CD4-positive, alpha-beta T cell (primary cell): ENCODE measurements at regions not wholly inside any gene's neighbourhood (a gene's known extent, or its start where the extent isn't known, plus 50 kb on each side); places are given as distances from the start of the nearest gene placed in this dataset.

Experiments
- ATAC-seq: fragments of 200-7000 bp; cut with Tn5 transposase; one replicate; pipeline ENCODE4 v1.10.0; 2022; ENCODE audit warnings: mild to moderate bottlenecking; ENCODE audit not compliant: poor library complexity
- CTCF ChIA-PET: fragments of 350-600 bp; sonication (Branson Sonifier 250); formaldehyde crosslinking; loops from one replicate; lab custom pipeline; 2021; ENCODE audit warnings: antibody characterized with exemption, inconsistent platforms; lab: Charles Lee
- POLR2A ChIA-PET: fragments of 350-600 bp; sonication (Branson Sonifier 250); formaldehyde crosslinking; loops from one replicate; lab custom pipeline; 2021; ENCODE audit warnings: antibody characterized with exemption, inconsistent platforms; lab: Charles Lee
- DNase-seq, 14 experiments: peaks; one replicate each; pipeline ENCODE4 v3.0.0-alpha.2; 2013 to 2020; ENCODE audit warnings: mixed read lengths in 2 of 14
- H3K27ac ChIP-seq, 2 donors: one replicate each; pipeline versions ENCODE4 v1.5.1 to v1.7.0; 2013; ENCODE audit warnings: low read length in 2 of 2, low read depth in 1 of 2, mild to moderate bottlenecking in 1 of 2
- H3K27me3 ChIP-seq, 2 experiments: 1 replicate in 1 of 2; 2 replicates in 1 of 2; pipeline versions ENCODE4 v1.6.1 to v1.7.0; 2013; ENCODE audit warnings: low read length in 2 of 2, control low read depth in 1 of 2, mild to moderate bottlenecking in 1 of 2, moderate library complexity in 1 of 2; ENCODE audit not compliant: insufficient read depth in 2 of 2, control insufficient read depth in 1 of 2
- H3K36me3 ChIP-seq: one replicate; pipeline ENCODE4 v1.6.1; 2013; ENCODE audit warnings: low read length, control low read depth; ENCODE audit not compliant: insufficient read depth
- H3K4me1 ChIP-seq: one replicate; pipeline ENCODE4 v1.6.1; 2013; ENCODE audit warnings: low read length, control low read depth; ENCODE audit not compliant: insufficient read depth
- H3K4me3 ChIP-seq: one replicate; pipeline ENCODE4 v1.5.1; 2013; ENCODE audit warnings: mild to moderate bottlenecking, low read length, moderate library complexity
- H3K9me3 ChIP-seq, 2 experiments: 1 replicate in 1 of 2; 2 replicates in 1 of 2; pipeline versions ENCODE4 v1.6.1 to v1.7.0; 2013; ENCODE audit warnings: low read length in 2 of 2, mild to moderate bottlenecking in 2 of 2, control low read depth in 1 of 2, moderate library complexity in 1 of 2; ENCODE audit not compliant: control insufficient read depth in 1 of 2, insufficient read depth in 1 of 2
- H3K27ac Mint-ChIP-seq: one replicate; pipeline ENCODE4 v1.8.0; 2020; ENCODE audit warnings: mixed read lengths
- H3K27me3 Mint-ChIP-seq: one replicate; pipeline ENCODE4 v1.8.0; 2021; ENCODE audit warnings: mixed read lengths
- H3K36me3 Mint-ChIP-seq: one replicate; pipeline ENCODE4 v1.8.0; 2021; ENCODE audit warnings: low read depth, mixed read lengths
- H3K4me1 Mint-ChIP-seq: one replicate; pipeline ENCODE4 v1.8.0; 2021; ENCODE audit warnings: low read depth, mixed read lengths
- H3K4me3 Mint-ChIP-seq: one replicate; pipeline ENCODE4 v1.8.0; 2020; ENCODE audit warnings: mild to moderate bottlenecking, mixed read lengths
- H3K9me3 Mint-ChIP-seq: one replicate; pipeline ENCODE4 v1.8.0; 2020; ENCODE audit warnings: mixed read lengths
- intact Hi-C, 2 experiments: fragments of 100-400 bp; cut with DNase I in 1 of 2; cut with micrococcal nuclease in 1 of 2; formaldehyde crosslinking; loops; one replicate each; pipeline versions ENCODE4 v1.15.1 to v1.9.0; 2023 to 2025; cut with DNase I, micrococcal nuclease
- TF ChIP-seq, protein P1 (sequence below): fragments of 200-600 bp; IDR thresholded peaks from one replicate; pipeline ENCODE4 v1.8.0; 2022; ENCODE audit warnings: antibody characterized with exemption, mild to moderate bottlenecking

DNA sequence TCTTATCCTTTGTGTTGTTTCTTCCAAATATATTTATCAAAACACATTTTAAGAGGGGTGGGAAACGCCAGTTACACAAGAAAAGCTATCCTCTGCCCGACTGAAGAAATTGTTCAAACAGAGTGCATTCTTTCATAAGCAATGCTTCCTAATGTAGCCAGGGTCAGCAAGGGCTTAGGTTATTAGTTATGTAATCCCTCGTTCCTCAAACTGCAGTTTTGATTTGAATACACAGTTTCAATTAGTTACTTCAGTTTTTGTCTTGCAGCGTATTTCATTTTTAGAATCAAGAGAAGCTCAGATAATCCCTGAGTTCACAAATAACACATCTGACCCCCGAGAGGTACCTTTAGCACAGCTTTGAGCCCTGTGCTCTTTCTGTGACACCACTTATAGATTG, 141.7 kb upstream of the NRIP1 start:
- TF ChIP-seq, protein P1, sequence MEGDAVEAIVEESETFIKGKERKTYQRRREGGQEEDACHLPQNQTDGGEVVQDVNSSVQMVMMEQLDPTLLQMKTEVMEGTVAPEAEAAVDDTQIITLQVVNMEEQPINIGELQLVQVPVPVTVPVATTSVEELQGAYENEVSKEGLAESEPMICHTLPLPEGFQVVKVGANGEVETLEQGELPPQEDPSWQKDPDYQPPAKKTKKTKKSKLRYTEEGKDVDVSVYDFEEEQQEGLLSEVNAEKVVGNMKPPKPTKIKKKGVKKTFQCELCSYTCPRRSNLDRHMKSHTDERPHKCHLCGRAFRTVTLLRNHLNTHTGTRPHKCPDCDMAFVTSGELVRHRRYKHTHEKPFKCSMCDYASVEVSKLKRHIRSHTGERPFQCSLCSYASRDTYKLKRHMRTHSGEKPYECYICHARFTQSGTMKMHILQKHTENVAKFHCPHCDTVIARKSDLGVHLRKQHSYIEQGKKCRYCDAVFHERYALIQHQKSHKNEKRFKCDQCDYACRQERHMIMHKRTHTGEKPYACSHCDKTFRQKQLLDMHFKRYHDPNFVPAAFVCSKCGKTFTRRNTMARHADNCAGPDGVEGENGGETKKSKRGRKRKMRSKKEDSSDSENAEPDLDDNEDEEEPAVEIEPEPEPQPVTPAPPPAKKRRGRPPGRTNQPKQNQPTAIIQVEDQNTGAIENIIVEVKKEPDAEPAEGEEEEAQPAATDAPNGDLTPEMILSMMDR: no peak

DNA sequence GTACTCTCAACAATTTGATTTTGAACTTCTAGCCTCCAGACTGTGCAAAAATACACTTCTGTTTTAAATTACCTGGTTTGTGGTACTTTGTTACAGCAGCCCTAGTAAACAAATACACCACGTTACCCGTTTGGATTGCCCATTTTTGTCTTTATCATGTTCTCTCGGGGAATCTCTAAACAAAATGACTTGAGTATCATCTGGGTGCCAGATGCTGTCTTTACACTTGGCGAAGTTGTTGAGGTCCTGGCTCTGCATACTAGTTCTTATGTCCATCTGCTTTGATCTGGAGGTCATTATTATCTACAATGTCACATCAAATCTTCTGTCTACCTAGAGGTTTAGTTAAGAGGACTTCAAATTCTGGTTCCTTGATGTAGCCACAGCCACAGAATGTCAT, 142.4 kb upstream of the NRIP1 start:
- ChIA-PET CTCF (no interaction called here), POLR2A (no interaction called here)
- TF ChIP-seq, protein P1: no peak
- Mint-ChIP-seq H3K4me1 (no peaks in the 10 kb centered on the region), H3K9me3 (no peaks in the 10 kb centered on the region), H3K27me3 (peaks cover 10% of the 10 kb centered on the region), H3K4me3 (no peak overlapping the region), H3K27ac (no peak overlapping the region), H3K36me3 (no peaks in the 10 kb centered on the region)
- Histone ChIP-seq H3K27ac (no peak overlapping the region), H3K36me3 (no peaks in the 10 kb centered on the region), H3K4me1 (peaks cover 3% of the 10 kb centered on the region), H3K27me3 (no peaks in the 10 kb centered on the region), H3K4me3 (no peak overlapping the region), H3K9me3 (no peaks in the 10 kb centered on the region)
- DNase-seq (no peak), ATAC-seq (no peak)
- intact Hi-C loops: no loop called here

More for the DNA sequence above, 141.7 kb upstream of the NRIP1 start:
- Histone ChIP-seq H3K4me1 (peaks cover 3% of the 10 kb centered on the region), H3K27ac (no peak overlapping the region), H3K27me3 (no peaks in the 10 kb centered on the region), H3K36me3 (no peaks in the 10 kb centered on the region), H3K9me3 (no peaks in the 10 kb centered on the region), H3K4me3 (no peak overlapping the region)
- ChIA-PET CTCF (no interaction called here), POLR2A (no interaction called here)
- no peaks in the 10 kb centered on the region for H3K9me3 Mint-ChIP-seq
- H3K27me3 Mint-ChIP-seq: peaks cover 10% of the 10 kb centered on the region
- H3K27ac Mint-ChIP-seq: no peak overlapping the region
- intact Hi-C loops: no loop called here
- H3K4me1 Mint-ChIP-seq: no peaks in the 10 kb centered on the region
- no peak overlapping the region for H3K4me3 Mint-ChIP-seq
- no peak for ATAC-seq
- no peaks in the 10 kb centered on the region for H3K36me3 Mint-ChIP-seq
- DNase-seq: peak in 2 of 14 experiments; percentile 13 to 14

DNA sequence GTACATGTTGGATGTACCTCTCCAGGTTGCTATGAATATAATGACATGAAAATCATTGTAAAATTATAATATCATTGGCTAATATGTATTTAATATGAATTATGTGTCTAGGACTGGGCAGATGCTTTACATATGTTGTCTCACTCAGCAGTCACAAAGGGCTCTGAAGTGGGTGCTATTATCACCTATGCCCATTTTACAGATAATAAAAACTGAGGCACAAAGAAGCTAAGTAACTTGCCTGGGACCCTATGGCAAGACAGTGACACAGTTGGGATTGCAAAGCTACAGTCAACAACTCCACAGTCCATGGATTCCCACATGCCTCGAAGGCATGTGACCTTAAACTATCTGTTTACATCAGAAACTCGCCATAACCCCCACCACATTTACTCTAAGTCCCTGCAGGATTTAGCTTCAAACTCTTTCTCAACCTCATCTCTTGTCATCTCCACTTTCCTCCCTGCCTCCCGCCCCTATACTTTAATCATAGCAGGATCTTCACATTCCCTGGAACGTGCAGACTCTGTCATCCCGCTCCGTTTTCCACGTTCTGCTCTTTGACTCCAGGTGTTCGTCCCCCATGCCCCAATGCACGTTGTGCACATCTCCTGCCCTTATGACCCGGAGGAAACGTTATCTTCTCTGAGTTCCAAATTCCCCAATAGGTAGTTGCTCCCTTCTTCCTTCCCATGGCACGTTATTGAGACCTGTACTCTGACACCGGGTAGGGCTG, 143.0 kb upstream of the NRIP1 start:
- TF ChIP-seq, protein P1: no peak
- no peaks in the 10 kb centered on the region for H3K36me3 Mint-ChIP-seq
- CTCF ChIA-PET: no interaction called here
- ATAC-seq (no peak), DNase-seq (no peak)
- H3K4me1 Mint-ChIP-seq: no peaks in the 10 kb centered on the region
- H3K4me3 Mint-ChIP-seq: no peak overlapping the region
- POLR2A ChIA-PET: no interaction called here
- Histone ChIP-seq H3K27ac (no peak overlapping the region), H3K36me3 (no peaks in the 10 kb centered on the region), H3K9me3 (no peaks in the 10 kb centered on the region), H3K27me3 (no peaks in the 10 kb centered on the region), H3K4me3 (no peak overlapping the region), H3K4me1 (peaks cover 3% of the 10 kb centered on the region)
- H3K27ac Mint-ChIP-seq: no peak overlapping the region
- no peaks in the 10 kb centered on the region for H3K9me3 Mint-ChIP-seq
- intact Hi-C loops: no loop called here
- peaks cover 10% of the 10 kb centered on the region for H3K27me3 Mint-ChIP-seq
